ENCODE measurements at regions not wholly inside any gene's neighbourhood (a gene's known extent, or its start where the extent isn't known, plus 50 kb on each side); places are given as distances from the start of the nearest gene placed in this dataset.

DNA sequence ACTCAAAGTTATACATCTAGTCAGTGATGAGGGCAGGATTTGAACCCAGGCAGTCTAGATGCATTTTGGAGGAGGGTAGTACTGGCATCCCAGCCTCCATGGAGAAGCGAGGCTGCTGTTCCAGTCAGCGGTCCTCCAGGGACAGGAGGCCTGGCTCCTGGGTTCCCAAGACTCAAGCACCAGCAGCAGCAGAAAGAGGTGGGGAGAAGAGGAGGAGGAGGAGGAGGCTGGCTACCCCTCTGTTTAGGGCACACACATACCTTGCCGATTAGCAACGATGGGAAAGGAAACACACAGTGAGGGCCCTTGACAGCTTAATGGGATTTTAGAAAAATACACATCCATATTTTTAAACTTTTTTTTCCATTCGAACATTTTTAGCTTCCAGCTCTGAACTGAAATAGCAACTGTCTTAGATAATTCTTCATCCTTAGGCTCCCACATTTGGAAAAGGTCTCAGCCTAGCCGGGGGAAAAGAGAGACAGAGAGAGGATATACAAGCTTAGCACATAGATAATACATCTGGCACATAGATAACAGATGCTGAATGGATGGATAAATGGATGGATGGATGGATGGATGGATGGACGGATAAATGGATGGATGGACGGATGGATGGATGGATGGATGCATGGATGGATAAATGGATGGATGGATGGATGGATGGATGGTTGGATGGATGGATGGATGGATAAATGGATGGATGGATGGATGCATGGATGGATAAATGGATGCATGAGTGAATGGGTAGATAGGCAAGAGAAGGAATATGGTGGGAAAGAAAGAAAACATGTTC is 87.9 kb downstream of the LBH start:
- intact Hi-C loops (cut with DNase I), result no loop called here

DNA sequence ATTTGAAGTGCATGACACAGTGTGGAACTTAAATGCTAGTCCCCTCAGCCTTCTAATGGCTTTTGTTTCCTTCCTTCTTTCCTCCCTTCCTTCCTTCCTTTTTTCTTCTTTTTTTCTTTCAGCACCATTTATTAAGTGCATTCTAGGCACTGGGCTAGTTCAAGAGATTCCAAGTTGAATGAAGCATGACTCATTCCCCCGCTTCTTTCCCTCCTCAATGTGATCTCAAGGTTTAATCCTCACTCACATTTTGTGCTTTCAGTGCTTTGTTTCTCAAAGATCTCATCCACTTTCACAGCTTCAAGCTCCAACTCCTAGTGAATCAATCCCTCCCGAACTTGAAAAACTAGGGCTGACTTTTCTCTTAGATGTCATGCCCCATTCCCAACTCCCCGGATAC is 90.1 kb downstream of the LBH start:
- TF ChIP-seq, protein P1, sequence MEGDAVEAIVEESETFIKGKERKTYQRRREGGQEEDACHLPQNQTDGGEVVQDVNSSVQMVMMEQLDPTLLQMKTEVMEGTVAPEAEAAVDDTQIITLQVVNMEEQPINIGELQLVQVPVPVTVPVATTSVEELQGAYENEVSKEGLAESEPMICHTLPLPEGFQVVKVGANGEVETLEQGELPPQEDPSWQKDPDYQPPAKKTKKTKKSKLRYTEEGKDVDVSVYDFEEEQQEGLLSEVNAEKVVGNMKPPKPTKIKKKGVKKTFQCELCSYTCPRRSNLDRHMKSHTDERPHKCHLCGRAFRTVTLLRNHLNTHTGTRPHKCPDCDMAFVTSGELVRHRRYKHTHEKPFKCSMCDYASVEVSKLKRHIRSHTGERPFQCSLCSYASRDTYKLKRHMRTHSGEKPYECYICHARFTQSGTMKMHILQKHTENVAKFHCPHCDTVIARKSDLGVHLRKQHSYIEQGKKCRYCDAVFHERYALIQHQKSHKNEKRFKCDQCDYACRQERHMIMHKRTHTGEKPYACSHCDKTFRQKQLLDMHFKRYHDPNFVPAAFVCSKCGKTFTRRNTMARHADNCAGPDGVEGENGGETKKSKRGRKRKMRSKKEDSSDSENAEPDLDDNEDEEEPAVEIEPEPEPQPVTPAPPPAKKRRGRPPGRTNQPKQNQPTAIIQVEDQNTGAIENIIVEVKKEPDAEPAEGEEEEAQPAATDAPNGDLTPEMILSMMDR (IDR thresholded peaks at IDR 0.05; ENCODE audit: borderline replicate concordance, extremely low read depth, insufficient read depth), result no peak
- no peaks in the 10 kb centered on the region for H3K4me1 ChIP-seq (ENCODE audit: control insufficient read depth in 2 of 3, insufficient read depth in 2 of 3, low read depth in 1 of 3, low read length in 3 of 3)
- H3K36me3 ChIP-seq (ENCODE audit: control insufficient read depth in 2 of 3, insufficient read depth in 3 of 3, low read length in 3 of 3), result no peaks in the 10 kb centered on the region
- no peak overlapping the region for H3K27ac ChIP-seq (ENCODE audit: low read depth in 2 of 2, low read length in 2 of 2)
- no peaks in the 10 kb centered on the region for H3K27me3 ChIP-seq (ENCODE audit: control insufficient read depth, insufficient read depth, low read length)
- no peaks in the 10 kb centered on the region for H3K9me3 ChIP-seq (ENCODE audit: control insufficient read depth in 2 of 3, insufficient read depth in 1 of 3, low read length in 3 of 3)
- no peak overlapping the region for H3K4me3 ChIP-seq (ENCODE audit: low read length in 3 of 3)
- H3K9ac ChIP-seq (ENCODE audit: low read length in 3 of 3), result no peak overlapping the region
- intact Hi-C loops (cut with DNase I), result no loop called here
- DNase-seq (no peak), FAIRE-seq (no peak)

More for the DNA sequence above, 87.9 kb downstream of the LBH start:
- FAIRE-seq (no peak), DNase-seq (no peak)
- TF ChIP-seq, protein P1 (IDR thresholded peaks at IDR 0.05; ENCODE audit: borderline replicate concordance, extremely low read depth, insufficient read depth), result no peak
- no peaks in the 10 kb centered on the region for H3K36me3 ChIP-seq (ENCODE audit: control insufficient read depth in 2 of 3, insufficient read depth in 3 of 3, low read length in 3 of 3)
- no peaks in the 10 kb centered on the region for H3K9me3 ChIP-seq (ENCODE audit: control insufficient read depth in 2 of 3, insufficient read depth in 1 of 3, low read length in 3 of 3)
- no peak overlapping the region for H3K4me3 ChIP-seq (ENCODE audit: low read length in 3 of 3)
- no peak overlapping the region for H3K27ac ChIP-seq (ENCODE audit: low read depth in 2 of 2, low read length in 2 of 2)
- H3K4me1 ChIP-seq (ENCODE audit: control insufficient read depth in 2 of 3, insufficient read depth in 2 of 3, low read depth in 1 of 3, low read length in 3 of 3), result no peaks in the 10 kb centered on the region
- H3K27me3 ChIP-seq (ENCODE audit: control insufficient read depth, insufficient read depth, low read length), result no peaks in the 10 kb centered on the region
- no peak overlapping the region for H3K9ac ChIP-seq (ENCODE audit: low read length in 3 of 3)

DNA sequence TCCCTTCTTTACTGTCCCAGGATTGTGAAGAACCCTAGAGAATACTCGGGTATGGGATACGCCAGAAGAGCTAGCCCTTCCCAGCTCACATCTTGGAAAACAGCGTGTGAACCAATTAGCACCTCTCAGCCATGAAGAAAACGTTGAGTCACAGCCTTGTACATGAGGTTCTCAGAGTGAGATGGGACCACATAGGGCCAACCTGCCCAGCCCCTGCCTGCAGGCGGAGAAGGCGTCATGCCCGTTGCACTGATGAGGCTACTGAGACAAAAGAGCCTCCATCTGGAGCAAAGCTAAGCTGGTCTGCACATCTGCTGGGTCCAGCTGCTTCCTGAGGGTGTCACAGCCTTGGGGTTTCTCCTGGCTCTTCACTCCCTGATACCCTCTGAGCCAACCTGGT is 92.2 kb downstream of the LBH start:
- intact Hi-C loops (cut with DNase I), result no loop called here
- H3K4me1 ChIP-seq (ENCODE audit: control insufficient read depth in 2 of 3, insufficient read depth in 2 of 3, low read depth in 1 of 3, low read length in 3 of 3), result no peaks in the 10 kb centered on the region
- H3K9ac ChIP-seq (ENCODE audit: low read length in 3 of 3), result no peak overlapping the region
- TF ChIP-seq, protein P1 (IDR thresholded peaks at IDR 0.05; ENCODE audit: borderline replicate concordance, extremely low read depth, insufficient read depth), result no peak
- no peak for FAIRE-seq
- H3K4me3 ChIP-seq (ENCODE audit: low read length in 3 of 3), result no peak overlapping the region
- no peaks in the 10 kb centered on the region for H3K9me3 ChIP-seq (ENCODE audit: control insufficient read depth in 2 of 3, insufficient read depth in 1 of 3, low read length in 3 of 3)
- no peak for DNase-seq
- no peaks in the 10 kb centered on the region for H3K27me3 ChIP-seq (ENCODE audit: control insufficient read depth, insufficient read depth, low read length)
- no peaks in the 10 kb centered on the region for H3K36me3 ChIP-seq (ENCODE audit: control insufficient read depth in 2 of 3, insufficient read depth in 3 of 3, low read length in 3 of 3)
- no peak overlapping the region for H3K27ac ChIP-seq (ENCODE audit: low read depth in 2 of 2, low read length in 2 of 2)

Data from kidney (tissue), 13 donors.